Endometrium (tissue), 2 donors: ENCODE measurements at regions not wholly inside any gene's neighbourhood (a gene's known extent, or its start where the extent isn't known, plus 50 kb on each side); places are given as distances from the start of the nearest gene placed in this dataset.
A peak's percentile ranks its signal among the peaks of the same experiment; 100 is the strongest.
"Not testable (repeated sequence)": the region's sequence is repeated elsewhere in the genome, so short reads cannot be mapped to it uniquely, and the experiment has no call there.

ENCODE experiments used
- FAIRE-seq: peaks from 2 replicates; lab custom pipeline; 2012; peaks lifted over from hg19 to GRCh38; lab: Jason Lieb, UNC
- donor health status: control.
- donor health status: control.

DNA sequence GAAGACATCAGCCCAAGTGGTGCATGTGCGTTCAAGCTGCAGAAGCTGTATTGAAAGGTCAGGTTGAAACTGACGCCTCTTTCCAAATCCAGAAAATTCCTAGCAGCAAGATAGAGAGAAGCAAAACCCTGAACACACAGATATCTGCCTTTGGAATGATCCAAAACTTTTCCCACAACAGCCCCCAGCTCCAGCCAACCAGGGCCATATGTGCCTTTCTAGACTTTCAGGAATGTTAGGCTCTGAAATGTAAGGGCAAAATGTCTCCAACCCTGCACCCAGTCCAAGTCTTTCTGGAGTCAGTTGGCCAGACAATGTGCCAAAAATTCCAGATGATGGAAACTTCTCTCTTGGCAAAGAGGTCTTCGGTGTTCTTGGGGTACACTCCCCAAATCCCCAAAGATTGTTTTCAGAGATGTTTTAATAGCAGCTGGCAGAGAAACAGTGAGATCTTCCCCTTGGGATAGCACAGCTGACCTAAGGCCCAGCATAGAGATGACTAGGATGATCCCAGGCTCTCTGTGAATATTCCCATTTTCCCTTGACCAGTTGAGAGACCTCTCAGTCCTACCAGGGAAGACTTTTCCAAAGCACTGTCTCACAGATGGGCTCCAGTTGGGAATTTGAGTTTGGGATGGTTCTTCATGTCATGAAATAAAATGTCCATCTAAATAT, 440.4 kb upstream of the CD180 start:
- no peak for FAIRE-seq

DNA sequence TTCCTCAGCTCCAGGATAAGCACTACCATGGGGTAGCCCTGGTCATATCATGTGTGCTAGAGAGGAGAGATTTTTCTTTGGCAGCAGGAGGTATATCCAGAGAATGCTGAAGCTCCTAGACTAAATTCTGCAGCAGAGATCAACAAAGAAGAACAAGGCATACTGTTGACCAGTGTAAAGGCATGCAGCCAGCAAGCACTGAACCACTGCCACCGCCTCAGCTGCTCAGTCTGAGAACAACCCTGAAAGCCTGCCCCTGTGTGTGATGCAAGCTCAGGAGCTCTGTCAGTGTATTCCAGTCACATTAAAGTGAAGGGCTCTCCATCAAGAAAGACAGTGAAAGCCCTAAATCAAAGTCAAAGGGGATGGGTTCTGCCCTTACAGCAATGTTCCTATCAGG, 439.5 kb upstream of the CD180 start:
- no peak for FAIRE-seq

DNA sequence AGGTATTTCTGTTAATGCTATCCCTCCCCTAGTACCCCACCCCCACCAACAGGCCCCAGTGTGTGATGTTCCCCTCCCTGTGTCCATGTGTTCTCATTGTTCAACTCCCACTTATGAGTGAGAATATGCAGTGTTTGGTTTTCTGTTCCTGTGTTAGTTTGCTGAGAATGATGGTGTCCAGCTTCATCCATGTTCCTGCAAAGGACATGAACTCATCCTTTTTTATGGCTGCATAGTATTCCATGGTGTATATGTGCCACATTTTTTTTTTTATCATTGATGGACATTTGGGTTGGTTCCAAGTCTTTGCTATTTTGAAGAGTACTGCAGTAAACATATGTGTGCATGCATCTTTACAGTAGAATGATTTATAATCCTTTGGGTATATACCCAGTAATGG, 430.5 kb upstream of the CD180 start:
- FAIRE-seq: not testable (repeated sequence)

DNA sequence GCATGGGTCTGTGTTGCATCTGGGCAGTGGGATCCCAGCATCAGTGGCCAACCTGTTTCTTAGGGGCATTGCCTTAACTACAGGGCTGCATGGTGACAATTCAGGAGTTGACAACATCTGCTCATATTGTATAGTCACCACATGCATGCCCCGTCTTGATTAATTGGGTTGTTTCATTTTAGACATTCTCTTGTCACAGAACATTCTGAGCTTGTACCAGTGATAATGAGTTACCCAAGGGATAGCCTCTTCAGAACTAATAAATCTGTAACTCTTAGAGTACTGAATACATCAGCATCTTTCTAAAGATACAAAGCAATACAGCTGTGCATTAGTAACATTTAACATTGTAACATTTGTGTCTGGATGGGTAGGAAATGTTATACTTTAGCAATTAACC, 426.5 kb upstream of the CD180 start:
- no peak for FAIRE-seq

DNA sequence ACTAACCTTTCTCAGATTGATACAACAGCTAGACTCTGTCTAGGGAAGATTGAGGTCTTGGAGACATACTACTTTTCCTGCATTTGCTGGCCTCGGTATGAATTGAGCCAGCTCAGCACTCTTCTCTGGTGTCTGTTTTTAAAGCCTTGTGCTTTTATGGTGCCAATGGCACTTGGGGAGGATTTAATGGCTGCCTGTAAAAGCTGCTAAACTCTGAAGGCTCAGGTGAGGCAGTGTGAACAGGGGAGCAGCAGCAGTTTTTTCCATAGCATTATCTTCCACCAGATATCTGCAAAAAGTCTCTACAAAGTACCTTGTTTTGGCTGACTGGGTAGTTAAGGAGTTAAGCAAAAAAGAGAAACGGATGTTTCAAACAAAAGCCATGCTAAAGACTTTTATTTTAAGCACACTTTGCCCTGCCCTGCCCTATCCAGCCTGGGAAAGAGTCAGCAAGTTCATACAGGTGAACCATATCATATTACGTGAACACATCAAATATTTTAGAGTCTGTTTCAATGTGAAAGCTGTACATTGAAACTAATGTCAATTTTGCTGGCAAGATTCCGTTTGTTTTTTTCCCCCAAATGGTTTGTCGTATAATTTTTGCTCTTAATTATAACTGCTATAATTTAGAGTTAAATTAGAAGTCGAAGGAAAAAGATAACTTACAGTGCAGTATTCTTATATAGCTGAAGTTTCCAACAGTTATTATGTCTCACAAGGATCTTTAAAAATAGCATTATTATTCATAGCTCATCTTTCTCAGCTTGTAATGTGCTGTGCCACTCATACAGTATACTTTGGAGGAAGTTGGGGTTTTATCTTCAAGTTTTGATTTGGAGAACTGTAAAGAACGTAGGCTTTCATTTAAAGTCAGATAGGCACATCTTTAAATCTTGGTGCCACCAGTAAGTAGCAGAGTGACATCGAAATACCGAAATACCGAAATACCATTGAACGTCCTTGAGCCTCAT, 424.1 kb upstream of the CD180 start:
- no peak for FAIRE-seq

DNA sequence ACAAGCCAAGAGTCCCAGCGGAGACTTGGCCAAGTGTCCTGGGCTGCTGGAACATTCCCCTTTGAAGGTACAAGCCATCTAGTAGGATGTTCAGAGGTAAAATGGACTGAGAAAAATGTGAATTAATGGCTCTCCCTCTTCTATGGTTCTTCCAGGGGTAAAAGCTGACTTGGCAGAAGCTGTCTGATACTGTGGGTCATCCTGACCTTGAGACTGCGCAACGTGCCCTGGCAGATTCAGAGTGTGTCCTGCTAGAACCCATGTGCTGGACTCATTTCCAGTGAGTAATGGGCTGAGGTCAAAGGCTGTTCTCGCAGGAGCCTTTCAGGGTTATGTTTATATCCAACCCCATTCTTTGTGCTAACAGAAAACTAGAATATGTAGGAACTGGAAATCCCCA, 423.0 kb upstream of the CD180 start:
- FAIRE-seq: no peak

DNA sequence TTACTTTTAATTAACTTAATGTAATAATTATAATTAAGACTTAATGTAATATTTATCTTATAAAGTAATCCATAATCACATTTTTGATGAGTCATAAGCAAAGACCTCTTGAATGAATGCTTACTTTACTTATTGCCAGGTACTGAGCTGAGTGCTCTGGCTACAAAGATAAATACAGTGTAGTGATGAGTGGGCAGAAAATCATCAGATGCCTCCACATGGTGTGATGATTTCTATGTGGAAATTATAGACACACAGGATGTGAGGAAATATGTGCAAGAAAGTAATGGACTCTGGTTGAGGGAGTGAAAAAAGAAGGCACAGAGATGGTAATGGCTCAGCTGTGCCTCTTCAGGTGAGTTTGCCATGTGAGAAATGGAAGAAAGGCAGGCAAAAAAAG, 422.6 kb upstream of the CD180 start:
- no peak for FAIRE-seq

DNA sequence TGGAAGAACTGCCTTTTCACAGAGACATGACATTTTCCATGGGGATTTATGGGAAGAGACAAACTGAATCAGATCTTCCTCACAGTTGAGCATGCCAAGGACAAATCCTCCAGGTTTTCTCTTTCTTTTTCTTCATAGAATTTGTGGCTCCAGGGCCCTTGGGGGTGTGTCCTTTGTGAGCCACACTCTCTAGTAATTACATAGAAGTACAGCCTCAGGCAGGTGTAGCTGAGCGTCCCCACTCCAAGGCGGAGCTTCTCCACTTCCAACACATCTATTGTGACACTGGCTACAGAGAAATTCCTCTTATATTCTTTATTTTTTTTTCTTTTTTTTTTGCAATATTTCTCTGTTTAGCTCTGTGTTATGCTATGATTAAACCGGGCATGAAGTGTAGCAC, 420.5 kb upstream of the CD180 start:
- no peak for FAIRE-seq

DNA sequence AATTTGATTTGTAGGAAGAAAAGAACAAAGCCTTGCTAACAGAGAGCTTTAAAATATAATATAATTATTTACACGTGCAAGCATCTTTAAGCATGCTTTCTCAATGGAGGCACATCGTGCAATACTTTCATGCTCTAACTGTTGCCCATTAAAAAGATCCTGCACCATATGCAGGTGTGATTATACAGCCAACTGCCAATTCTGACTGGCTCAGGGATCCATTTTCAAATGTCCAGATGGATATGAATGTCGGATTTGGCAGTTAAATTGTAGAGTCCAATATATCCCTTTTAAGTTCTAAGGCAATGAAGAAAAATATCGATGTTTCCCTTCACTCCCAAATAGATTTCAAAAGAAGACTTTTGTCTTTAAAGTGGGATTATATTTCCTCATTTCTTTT, 416.4 kb upstream of the CD180 start:
- no peak for FAIRE-seq

DNA sequence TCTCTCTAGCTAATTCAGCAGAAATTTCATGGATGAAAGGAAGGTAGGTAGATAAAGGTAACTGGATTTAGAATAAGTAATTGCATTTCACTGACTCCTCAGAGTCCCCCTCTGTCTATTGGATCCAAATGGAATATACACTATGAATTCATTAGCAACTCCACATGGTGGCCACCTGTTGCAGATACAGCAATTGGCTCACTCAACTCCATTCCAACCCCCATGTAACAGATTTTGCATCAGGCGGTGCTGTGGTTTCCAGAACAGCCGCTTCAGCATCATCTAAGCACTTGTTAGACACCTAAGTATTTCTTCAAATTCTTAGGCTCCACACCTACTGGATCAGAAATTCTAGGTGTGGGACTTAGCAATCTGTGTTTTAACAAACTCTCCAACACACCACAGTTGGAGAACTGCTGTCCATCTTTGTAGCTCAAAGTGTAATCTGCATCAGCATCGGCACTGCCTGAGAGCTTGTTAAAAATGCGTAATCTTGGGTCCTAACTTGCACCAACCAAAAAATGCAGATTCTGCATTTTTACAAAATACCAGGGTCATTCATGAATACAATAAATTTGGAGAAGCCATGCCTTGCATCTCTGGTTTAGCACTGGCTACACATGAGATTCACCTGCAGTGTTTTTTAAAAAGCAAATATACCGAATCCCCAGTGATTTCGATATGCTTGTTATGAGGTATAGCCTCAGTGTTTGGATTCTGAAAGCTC, 413.8 kb upstream of the CD180 start:
- FAIRE-seq: no peak

DNA sequence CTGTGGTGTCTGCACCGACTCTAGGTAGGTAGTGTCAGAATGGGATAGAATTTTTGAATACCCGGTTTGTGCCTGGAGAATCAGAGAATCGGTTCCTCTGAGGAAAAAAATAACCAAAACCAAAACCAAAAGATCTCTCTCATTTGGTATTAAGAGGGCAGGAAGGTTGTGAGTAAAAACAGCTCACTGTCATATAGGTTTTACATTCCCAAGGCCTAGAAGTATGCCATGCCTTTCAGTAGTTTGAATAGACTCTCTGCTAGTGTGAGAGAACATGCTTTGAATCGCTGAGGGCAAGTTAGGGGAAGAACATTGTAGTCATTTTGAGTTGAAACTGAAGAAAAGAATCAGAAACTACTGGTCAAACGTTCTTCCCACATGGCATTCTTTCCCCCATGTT, 411.4 kb upstream of the CD180 start:
- no peak for FAIRE-seq

DNA sequence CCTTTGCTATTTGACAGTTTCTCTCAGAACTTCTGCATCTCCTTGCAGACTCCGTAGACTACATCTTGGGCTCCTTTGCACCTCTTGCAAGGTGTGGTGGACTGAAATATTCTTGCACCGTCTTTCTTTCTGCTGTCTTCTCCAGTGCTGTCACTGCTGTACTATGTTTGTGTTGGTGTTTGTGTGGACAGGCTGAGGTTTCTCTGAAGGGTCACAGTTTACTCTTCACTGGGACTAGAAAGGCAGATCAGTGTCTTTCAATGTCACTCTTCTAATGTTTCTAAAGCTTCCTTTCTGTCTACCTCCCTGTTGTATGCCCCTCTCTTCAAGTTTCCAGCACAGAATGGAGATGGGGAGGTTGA, 410.0 kb upstream of the CD180 start:
- FAIRE-seq: no peak

DNA sequence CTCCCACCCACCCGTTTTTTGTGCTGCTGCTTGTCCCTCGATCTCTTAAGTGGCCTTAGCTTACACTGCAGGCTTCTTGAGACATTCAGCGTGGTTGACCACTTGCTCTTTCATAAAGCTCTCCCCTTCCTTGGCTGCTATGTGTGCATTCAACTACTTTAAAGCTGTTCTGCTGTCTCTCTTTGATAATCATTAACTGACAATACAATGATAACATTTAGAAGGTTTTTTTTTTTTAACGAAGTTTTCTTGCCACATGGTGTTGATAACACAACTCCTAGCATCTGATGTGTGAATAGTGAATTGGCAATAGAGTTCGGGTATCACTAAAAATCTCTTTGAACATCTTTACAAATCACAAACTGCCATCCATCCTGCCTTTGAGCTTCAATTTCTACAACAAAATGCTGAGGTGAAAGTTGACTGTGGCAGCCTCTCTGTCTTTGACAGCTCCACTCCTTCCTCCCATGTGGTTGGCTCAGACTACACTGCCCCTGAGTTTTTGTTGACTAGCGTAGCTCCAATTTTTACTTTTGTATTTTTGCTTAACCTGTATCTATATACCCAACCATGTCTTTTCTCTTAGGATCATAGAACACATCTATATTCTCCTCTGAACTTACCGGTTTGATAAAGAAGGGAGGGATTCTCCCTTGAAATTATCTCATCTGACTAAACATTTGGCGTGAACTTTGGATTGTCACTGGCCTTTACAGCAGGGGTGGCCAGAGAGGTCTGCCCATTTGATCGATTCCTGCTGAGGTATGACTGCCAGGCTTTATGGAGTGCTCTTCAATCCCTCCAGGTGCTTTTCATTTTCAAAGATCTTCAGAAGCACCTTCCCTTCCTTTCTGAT, 409.4 kb upstream of the CD180 start:
- no peak for FAIRE-seq

DNA sequence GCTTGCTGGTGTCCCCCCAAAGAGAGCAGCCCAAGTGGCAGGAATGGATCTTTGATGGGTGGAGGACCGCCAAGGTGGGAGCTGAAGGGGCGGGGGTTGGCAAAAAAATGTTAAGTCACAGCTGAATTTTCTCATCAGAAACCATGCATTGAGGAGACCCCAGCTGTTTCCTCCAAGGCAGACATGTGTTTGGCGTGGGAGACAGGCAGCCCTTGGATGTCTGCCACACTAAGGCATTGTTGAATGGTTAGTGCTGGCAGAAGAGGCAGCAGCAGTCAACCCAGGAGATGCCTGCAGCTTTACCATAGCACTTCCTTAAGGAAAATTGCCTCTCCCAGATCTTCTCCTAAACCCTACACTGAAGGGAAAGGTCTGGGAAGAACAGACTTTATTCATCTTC, 394.9 kb upstream of the CD180 start:
- FAIRE-seq: no peak

DNA sequence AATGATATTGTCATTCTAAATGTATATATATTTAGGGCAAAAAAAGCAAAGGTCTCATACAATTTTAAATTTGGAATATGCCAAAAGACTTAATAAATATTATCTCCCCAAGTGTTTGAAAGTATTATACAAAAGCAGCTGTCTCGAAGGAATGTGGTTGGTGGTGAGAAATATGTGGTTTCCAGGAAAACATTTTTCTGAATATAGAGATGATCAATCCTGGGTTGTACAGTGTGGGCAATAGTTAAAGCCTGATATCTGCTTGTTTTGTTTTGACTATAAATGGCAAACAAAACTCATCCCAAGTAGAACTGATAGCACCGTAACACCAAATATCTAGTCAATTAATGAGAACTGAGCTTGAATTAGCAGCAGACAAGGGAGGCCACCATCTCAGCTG, 391.8 kb upstream of the CD180 start:
- FAIRE-seq: no peak

DNA sequence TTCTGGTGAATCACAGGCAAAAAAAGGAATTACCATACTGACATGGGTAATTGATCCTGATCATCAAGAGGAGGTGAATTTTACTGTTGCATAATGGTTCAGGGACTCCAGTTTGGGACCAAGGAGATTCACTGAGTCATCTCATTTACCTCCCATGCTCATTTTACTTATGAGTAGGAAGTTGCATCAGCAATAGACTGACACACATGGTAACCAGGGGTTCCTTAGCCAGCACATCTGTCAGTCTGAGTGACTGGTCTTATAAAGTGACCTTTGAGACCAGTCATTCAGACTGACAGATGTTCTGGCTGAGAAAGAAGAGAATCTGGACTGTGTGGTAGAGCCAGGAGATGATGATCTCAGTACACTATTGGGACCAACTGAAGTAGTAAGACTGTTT, 384.6 kb upstream of the CD180 start:
- FAIRE-seq: no peak

DNA sequence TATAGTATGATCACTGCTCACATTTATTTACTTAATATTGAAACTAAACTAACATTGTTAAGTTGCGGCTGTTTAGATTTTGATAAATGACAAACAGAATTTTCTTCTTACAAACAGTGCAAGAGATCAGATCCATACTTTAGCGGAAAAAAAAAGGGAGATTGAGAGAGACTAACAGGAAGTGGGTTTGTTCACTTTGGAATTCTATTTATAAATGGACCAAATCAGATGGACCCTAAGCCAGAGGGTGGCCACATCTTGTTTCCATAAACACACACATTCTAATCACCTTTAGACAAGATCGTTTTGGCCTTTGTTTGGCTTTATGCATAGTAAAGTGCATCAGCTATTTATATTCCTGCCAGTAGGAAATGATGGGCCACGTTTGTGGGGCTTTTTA, 381.4 kb upstream of the CD180 start:
- FAIRE-seq: peak; percentile 53

DNA sequence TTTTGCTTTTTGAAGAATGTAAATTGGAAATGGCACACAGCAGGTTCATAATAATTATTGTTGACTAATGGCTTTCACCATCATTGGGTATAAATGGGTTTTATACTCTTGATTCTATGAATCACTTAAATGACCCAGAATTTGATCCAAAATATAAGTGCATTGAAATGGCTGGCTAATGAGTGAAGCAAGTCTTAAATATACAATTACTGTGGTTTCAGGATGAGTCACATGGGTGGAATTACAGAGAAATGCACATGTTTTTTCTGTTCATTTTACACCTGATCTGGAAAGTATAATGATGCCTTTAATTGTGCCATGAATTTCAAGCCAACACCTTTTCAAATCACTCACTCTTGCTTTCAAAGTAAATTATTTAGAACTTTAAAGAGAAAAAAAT, 380.8 kb upstream of the CD180 start:
- no peak for FAIRE-seq

DNA sequence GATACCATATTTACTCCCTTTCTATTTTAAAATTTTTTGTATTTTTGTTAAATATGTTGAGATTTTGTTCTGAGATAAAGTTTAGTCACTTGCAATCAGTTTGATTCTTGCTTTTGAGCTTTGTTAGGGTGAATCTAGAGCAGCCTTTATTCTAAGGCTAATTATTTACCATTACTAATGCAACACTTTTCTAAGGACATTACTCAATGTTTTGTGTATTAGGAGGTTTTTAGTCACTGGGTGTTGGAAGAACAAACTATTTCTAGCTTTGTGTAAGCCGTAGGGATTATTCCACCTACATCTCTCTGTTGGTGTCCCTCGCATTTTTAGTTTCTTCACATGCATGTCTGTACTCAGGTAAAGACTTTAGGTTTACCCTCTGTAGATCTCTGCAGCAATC, 379.5 kb upstream of the CD180 start:
- FAIRE-seq: no peak

DNA sequence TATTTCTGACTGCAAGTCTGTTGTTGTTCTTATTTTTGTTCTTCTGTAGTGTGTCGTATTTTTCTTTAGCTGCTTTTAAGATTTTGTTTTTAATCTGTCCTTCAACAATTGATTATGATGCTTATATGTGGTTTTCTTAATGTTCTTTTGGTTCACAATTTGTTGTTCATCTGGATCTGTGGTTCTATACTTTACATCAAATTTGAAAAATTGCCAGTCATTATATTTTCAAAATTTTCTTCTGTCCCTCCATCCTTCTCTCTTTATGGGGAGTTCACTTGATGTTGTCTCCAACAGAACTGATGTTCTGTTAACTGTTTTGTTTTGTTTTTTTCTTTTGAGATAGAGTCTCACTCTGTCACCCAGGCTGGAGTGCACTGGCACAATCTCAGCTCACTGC, 378.5 kb upstream of the CD180 start:
- no peak for FAIRE-seq

DNA sequence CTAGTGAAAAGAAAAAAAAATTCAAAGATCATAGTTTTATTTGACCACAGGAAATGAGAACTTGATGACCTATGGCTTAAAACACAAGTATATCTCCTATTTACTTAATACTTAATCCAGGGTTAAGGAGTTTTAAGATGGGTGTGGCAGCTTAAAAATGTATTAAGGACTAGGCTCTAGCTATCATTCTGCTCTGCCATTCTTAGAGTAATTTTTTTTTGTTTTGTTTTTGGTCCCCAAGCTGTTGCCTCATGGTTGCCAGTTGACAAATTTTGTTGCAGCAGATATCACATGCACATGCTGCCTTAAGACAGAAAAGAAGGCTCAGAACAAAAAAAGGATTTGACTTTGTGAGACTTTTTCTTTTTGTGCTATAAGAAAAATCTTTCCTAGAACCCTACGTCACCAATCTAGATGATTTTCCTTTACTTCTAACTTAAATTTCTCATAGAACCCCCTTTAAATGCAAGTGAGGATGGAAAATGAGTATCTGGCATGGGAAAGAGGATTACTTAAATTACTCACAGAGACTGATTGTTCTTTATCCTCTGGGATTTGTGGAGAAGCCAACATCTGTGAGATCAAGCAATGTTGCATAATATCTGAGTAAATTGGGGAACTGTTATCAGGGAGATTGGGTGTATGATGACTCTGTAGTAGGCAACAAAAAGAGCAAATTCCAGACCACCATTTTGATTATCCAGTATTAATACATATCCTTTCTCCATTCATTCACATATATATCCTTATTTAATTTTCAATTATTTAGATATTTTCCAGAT, 364.7 kb upstream of the CD180 start:
- FAIRE-seq: no peak
